Left lung (tissue), 4 donors: ENCODE measurements at regions not wholly inside any gene's neighbourhood (a gene's known extent, or its start where the extent isn't known, plus 50 kb on each side); places are given as distances from the start of the nearest gene placed in this dataset.
"Not testable (repeated sequence)": the region's sequence is repeated elsewhere in the genome, so short reads cannot be mapped to it uniquely, and the experiment has no call there.

ENCODE experiments used
- ATAC-seq: fragments of 200-7000 bp; cut with Tn5 transposase; one replicate; pipeline ENCODE4 v1.9.1; 2020; ENCODE audit warnings: moderate library complexity
- DNase-seq, 4 donors: peaks; one replicate each; pipeline ENCODE4 v3.0.0-alpha.2; 2013 to 2020
- H3K27ac ChIP-seq, 2 donors: fragments of 200-600 bp; sonication (generic) in 1 of 2; one replicate each; pipeline versions ENCODE4 v1.5.0 to v1.8.0; 2020 to 2021
- H3K27me3 ChIP-seq, 2 donors: fragments of 200-600 bp; sonication (generic) in 1 of 2; one replicate each; pipeline versions ENCODE4 v1.5.0 to v1.8.0; 2020 to 2021
- H3K36me3 ChIP-seq, 2 donors: fragments of 200-600 bp; sonication (generic) in 1 of 2; one replicate each; pipeline versions ENCODE4 v1.5.0 to v1.8.0; 2020 to 2021
- H3K4me1 ChIP-seq, 2 donors: fragments of 200-600 bp; one replicate each; pipeline ENCODE4 v1.8.0; 2021
- H3K4me3 ChIP-seq, 2 donors: fragments of 200-600 bp; sonication (generic) in 1 of 2; one replicate each; pipeline versions ENCODE4 v1.5.0 to v1.8.0; 2020 to 2021; ENCODE audit warnings: mild to moderate bottlenecking in 1 of 2
- H3K9me3 ChIP-seq, 2 donors: fragments of 200-600 bp; sonication (generic) in 1 of 2; one replicate each; pipeline versions ENCODE4 v1.5.0 to v1.8.0; 2020 to 2021
- intact Hi-C, 2 donors: fragments of 100-400 bp; cut with DNase I; formaldehyde crosslinking; loops; one replicate each; pipeline versions ENCODE4 v1.11.2 to v1.14.2; 2022
- TF ChIP-seq, protein P1 (sequence below), 2 donors: fragments of 200-600 bp; sonication (generic) in 1 of 2; IDR thresholded peaks; one replicate each; pipeline versions ENCODE4 v1.5.0 to v1.8.0; 2021; ENCODE audit warnings: antibody characterized with exemption in 2 of 2
- donor health status: DM: no; HTN: yes; CAD: no.
- donor health status: DM: no; HTN: no; CAD: no.

GRCh38 chr12:60210756-60211155 is 614.9 kb downstream of the SLC16A7 start:
- no peaks in the 10 kb centered on the region for H3K36me3 ChIP-seq
- H3K27ac ChIP-seq, result no peak overlapping the region
- H3K9me3 ChIP-seq, result peaks cover 0 to 16% of the 10 kb centered on the region in 2 donors
- no peaks in the 10 kb centered on the region for H3K27me3 ChIP-seq
- no peak for ATAC-seq
- TF ChIP-seq, protein P1, sequence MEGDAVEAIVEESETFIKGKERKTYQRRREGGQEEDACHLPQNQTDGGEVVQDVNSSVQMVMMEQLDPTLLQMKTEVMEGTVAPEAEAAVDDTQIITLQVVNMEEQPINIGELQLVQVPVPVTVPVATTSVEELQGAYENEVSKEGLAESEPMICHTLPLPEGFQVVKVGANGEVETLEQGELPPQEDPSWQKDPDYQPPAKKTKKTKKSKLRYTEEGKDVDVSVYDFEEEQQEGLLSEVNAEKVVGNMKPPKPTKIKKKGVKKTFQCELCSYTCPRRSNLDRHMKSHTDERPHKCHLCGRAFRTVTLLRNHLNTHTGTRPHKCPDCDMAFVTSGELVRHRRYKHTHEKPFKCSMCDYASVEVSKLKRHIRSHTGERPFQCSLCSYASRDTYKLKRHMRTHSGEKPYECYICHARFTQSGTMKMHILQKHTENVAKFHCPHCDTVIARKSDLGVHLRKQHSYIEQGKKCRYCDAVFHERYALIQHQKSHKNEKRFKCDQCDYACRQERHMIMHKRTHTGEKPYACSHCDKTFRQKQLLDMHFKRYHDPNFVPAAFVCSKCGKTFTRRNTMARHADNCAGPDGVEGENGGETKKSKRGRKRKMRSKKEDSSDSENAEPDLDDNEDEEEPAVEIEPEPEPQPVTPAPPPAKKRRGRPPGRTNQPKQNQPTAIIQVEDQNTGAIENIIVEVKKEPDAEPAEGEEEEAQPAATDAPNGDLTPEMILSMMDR (IDR thresholded peaks at IDR 0.05), result no peak
- no peak overlapping the region for H3K4me3 ChIP-seq
- intact Hi-C loops, result no loop called here
- no peaks in the 10 kb centered on the region for H3K4me1 ChIP-seq
- no peak for DNase-seq

GRCh38 chr12:60211244-60211643 is 615.4 kb downstream of the SLC16A7 start:
- Histone ChIP-seq H3K4me1 (no peaks in the 10 kb centered on the region), H3K4me3 (no peak overlapping the region), H3K27me3 (no peaks in the 10 kb centered on the region), H3K36me3 (no peaks in the 10 kb centered on the region), H3K27ac (no peak overlapping the region), H3K9me3 (peaks cover 0 to 16% of the 10 kb centered on the region in 2 donors)
- DNase-seq (no peak), ATAC-seq (no peak)
- TF ChIP-seq, protein P1 (IDR thresholded peaks at IDR 0.05), result no peak
- intact Hi-C loops, result no loop called here

- Histone ChIP-seq H3K4me1 (no peaks in the 10 kb centered on the region), H3K9me3 (peaks cover 0 to 16% of the 10 kb centered on the region in 2 donors), H3K27ac (no peak overlapping the region), H3K27me3 (no peaks in the 10 kb centered on the region), H3K4me3 (no peak overlapping the region), H3K36me3 (no peaks in the 10 kb centered on the region)
- no peak for ATAC-seq
- no peak for DNase-seq
- TF ChIP-seq, protein P1 (IDR thresholded peaks at IDR 0.05), result no peak
- intact Hi-C loops, result no loop called here
These were observed 616.6 kb downstream of the SLC16A7 start for GRCh38 chr12:60212159-60213000.

- intact Hi-C loops, H3K4me1 ChIP-seq, ATAC-seq, H3K36me3 ChIP-seq, DNase-seq, H3K4me3 ChIP-seq, H3K27ac ChIP-seq, H3K27me3 ChIP-seq: not testable (repeated sequence)
- H3K9me3 ChIP-seq, result peaks cover 0 to 16% of the 10 kb centered on the region in 2 donors
These were observed 617.4 kb downstream of the SLC16A7 start for GRCh38 chr12:60213272-60213671.

- no peaks in the 10 kb centered on the region for H3K36me3 ChIP-seq
- no peak for ATAC-seq
- TF ChIP-seq, protein P1 (IDR thresholded peaks at IDR 0.05), result no peak
- H3K27me3 ChIP-seq, result no peaks in the 10 kb centered on the region
- H3K9me3 ChIP-seq, result peaks cover 0 to 16% of the 10 kb centered on the region in 2 donors
- no peaks in the 10 kb centered on the region for H3K4me1 ChIP-seq
- no peak overlapping the region for H3K27ac ChIP-seq
- intact Hi-C loops, result no loop called here
- no peak overlapping the region for H3K4me3 ChIP-seq
- DNase-seq, result no peak
These were observed 620.4 kb downstream of the SLC16A7 start for GRCh38 chr12:60216226-60216625.
